Mucosa of gallbladder (tissue), 1 donor: ENCODE measurements at regions not wholly inside any gene's neighbourhood (a gene's known extent, or its start where the extent isn't known, plus 50 kb on each side); places are given as distances from the start of the nearest gene placed in this dataset.
"Not testable (repeated sequence)": the region's sequence is repeated elsewhere in the genome, so short reads cannot be mapped to it uniquely, and the experiment has no call there.

Source experiments
- DNase-seq: peaks from one replicate; pipeline ENCODE4 v3.0.0-alpha.2; 2020; ENCODE audit warnings: low spot score
- donor health status: DM: no; HTN: no; CAD: no.

GRCh38 chr5:116898917-116899316, 324.3 kb upstream of the SEMA6A start:
- no peak for DNase-seq

DNA sequence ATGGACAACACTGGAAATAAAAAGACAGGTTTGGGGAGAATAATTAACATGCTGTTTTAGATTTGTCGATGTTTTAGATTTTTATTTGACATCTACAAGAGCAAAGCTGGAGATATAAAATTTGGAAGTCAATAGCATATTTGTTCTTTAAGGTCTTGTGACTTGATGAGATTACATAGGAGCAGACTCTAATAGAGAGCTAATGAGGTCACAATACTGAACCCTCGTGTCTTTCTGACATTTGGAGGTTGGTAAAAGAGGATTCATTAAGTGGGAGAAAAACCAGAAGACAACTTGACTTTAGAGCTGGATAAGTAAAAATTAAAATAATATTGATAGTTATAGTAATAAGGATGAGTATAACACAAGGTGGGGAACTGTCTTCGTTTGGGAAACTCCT, 322.7 kb upstream of the SEMA6A start:
- DNase-seq = no peak

- no peak for DNase-seq
These were observed 321.4 kb upstream of the SEMA6A start for GRCh38 chr5:116896001-116896400.

GRCh38 chr5:116892993-116893392, 318.4 kb upstream of the SEMA6A start:
- DNase-seq = no peak

- DNase-seq = no peak
These were observed 312.5 kb upstream of the SEMA6A start for GRCh38 chr5:116887104-116887503.

GRCh38 chr5:116885825-116886224, 311.2 kb upstream of the SEMA6A start:
- no peak for DNase-seq

- no peak for DNase-seq
These were observed 309.3 kb upstream of the SEMA6A start for GRCh38 chr5:116883875-116884274.

GRCh38 chr5:116881921-116882531, 307.4 kb upstream of the SEMA6A start:
- no peak for DNase-seq

- no peak for DNase-seq
These were observed 306.0 kb upstream of the SEMA6A start for GRCh38 chr5:116880601-116881000.

GRCh38 chr5:116880150-116880549, 305.5 kb upstream of the SEMA6A start:
- DNase-seq = no peak

DNA sequence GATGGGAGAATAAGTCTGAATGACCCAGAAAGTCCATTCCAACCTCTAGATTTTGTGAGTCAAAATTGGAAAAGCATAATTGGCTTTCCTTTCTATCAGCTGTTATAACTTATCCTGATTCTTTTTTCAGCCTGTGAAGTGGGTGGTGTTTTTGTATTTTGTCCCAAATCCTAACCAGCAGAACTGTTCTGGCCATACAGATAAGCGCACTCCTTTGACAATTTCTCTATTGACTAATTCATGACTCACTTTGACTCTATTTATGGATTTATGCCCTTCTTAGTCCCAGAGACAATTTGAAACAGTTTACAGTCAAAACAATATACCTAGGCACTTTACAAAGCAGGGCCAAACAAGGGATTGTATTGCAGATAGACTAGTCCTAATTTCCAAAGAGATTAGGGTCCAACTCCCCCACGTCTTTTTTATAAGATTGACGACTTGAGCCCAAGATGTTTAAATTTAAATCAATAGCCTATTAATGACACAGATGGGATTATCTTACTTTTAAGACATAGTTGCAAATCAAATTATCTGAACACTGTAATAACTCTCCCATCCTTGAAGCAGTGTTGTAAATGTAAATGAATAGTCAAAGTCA, 301.7 kb upstream of the SEMA6A start:
- no peak for DNase-seq

- DNase-seq = no peak
These were observed 298.4 kb upstream of the SEMA6A start for GRCh38 chr5:116872986-116873385.

GRCh38 chr5:116872486-116872885, 297.9 kb upstream of the SEMA6A start:
- DNase-seq = no peak

- not testable (repeated sequence) for DNase-seq
These were observed 293.2 kb upstream of the SEMA6A start for GRCh38 chr5:116867825-116868224.

DNA sequence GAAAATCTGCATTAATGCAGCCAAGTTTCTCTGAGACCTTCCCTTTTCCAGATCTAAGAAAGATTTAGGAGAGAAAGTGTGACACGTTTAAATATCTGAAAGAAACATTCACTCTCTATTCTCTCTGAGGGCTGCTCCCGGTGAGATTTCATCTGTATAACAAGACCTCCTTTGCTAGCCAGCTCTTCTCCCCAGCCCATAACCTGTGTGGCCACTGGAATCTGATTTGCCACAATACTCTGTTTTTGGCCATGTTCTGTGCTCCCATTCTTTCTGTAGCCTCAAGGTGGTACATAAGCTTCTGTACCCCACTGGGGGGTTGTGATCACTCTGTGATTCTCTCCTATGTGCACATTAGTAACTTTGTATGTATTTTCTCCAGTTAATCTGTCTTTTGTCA, 291.0 kb upstream of the SEMA6A start:
- no peak for DNase-seq

- DNase-seq = no peak
These were observed 290.2 kb upstream of the SEMA6A start for GRCh38 chr5:116864838-116865190.

GRCh38 chr5:116864157-116864837, 289.7 kb upstream of the SEMA6A start:
- no peak for DNase-seq

DNA sequence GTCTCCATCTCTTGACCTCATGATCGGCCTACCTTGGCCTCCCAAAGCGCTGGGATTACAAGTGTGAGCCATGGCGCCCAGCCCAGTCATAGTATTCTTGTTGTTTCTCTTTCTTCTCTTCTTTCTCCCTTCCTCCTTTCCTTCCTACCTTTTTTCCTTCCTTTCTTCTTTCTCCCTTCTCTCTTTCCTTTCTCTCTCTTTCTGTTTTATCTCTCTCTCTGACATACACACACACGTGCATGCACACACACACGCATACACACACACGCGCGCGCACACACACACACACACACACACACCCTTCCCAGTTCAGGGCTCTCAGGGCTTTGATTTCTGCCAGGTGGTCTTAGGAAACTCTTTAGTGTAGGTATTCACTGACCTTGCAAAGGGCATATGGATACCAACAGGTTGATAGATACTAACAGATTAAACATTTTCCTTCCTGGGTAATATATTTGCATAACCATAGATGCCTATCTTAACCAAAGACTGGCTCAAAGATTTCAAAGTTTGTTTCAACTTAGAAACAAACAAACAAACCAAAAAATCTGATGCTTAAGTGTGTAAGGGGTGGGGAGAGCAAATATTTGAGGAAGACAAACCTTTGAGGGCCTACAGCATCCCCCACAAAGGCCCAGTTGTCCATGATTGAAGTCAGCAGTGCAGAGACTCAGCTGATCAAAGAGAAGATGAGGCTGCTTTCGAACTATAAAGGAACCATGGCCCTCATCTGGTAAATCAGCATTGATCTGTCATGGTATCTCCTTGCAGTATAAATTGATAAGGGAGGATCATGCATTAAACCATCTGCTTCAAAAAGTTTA, 288.2 kb upstream of the SEMA6A start:
- no peak for DNase-seq

DNA sequence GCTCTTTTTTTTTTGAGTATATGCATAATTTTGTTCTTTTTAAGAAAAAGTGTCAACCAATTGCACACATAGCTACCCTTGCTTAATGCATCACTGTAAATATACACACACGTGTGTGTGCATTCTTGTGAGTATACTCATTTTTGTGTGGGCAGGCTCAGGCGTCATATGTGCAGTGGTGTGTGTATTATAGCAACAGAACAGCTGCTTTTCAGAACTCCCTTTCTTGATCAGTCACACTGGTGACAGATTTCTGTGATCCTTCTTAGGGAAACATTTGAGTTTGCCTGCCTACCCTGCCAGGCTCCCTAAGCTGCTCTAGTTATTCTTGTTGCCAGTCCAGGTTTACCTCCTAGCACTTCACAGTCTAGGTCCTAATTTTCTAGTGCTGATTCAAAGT, 287.0 kb upstream of the SEMA6A start:
- DNase-seq = no peak

GRCh38 chr5:116861097-116861496, 286.5 kb upstream of the SEMA6A start:
- DNase-seq = no peak

GRCh38 chr5:116859666-116860320, 285.2 kb upstream of the SEMA6A start:
- DNase-seq = no peak

- DNase-seq = no peak
These were observed 284.2 kb upstream of the SEMA6A start for GRCh38 chr5:116858705-116859333.
